ENCODE measurements at regions not wholly inside any gene's neighbourhood (a gene's known extent, or its start where the extent isn't known, plus 50 kb on each side); places are given as distances from the start of the nearest gene placed in this dataset.

DNA sequence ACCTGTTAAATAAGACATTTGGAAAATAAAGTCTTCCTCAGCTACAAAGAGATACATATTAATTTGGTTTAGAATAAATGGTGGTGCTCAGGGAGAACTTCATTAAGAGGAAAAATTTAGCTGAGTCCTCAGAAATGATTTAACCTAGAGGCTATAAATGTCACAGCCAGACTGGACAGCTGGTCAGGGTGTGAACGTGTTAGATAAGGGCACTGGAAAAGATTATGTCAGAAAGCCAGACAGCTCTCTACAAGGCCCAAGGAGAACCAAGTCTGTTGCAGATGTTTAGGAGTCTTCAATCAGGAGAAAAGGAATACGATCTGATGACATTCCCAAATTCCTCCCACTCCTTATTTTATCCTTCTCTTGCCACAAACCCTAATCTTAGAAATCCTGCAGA, 265.2 kb downstream of the MAT2B start:
- H3K27ac ChIP-seq, result no peak overlapping the region
- TF ChIP-seq, protein P1, sequence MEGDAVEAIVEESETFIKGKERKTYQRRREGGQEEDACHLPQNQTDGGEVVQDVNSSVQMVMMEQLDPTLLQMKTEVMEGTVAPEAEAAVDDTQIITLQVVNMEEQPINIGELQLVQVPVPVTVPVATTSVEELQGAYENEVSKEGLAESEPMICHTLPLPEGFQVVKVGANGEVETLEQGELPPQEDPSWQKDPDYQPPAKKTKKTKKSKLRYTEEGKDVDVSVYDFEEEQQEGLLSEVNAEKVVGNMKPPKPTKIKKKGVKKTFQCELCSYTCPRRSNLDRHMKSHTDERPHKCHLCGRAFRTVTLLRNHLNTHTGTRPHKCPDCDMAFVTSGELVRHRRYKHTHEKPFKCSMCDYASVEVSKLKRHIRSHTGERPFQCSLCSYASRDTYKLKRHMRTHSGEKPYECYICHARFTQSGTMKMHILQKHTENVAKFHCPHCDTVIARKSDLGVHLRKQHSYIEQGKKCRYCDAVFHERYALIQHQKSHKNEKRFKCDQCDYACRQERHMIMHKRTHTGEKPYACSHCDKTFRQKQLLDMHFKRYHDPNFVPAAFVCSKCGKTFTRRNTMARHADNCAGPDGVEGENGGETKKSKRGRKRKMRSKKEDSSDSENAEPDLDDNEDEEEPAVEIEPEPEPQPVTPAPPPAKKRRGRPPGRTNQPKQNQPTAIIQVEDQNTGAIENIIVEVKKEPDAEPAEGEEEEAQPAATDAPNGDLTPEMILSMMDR (IDR thresholded peaks at IDR 0.05), result no peak
- no peak for DNase-seq (ENCODE audit: low spot score)
- no peak overlapping the region for H3K4me3 ChIP-seq

DNA sequence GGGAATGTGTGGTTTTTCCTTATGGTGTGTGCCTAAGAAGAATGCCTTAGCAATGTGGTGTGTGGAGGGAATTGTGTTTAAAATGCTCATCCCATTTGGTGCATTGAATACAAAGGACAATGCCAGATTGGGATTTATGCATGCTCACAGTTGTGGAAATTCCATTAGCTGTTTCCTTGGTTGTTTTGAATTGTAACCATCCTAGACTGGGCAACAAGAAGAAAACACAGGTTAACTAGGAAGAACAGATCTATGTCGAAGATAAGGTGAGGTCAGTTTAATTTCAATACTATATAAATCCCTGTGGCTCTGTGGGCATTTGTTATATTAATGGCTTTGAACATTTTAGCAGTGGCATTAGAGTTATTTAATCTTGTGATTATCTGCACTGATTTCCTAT, 266.8 kb downstream of the MAT2B start:
- DNase-seq (ENCODE audit: low spot score), result no peak
- no peak overlapping the region for H3K4me3 ChIP-seq
- TF ChIP-seq, protein P1 (IDR thresholded peaks at IDR 0.05), result no peak
- H3K27ac ChIP-seq, result no peak overlapping the region

DNA sequence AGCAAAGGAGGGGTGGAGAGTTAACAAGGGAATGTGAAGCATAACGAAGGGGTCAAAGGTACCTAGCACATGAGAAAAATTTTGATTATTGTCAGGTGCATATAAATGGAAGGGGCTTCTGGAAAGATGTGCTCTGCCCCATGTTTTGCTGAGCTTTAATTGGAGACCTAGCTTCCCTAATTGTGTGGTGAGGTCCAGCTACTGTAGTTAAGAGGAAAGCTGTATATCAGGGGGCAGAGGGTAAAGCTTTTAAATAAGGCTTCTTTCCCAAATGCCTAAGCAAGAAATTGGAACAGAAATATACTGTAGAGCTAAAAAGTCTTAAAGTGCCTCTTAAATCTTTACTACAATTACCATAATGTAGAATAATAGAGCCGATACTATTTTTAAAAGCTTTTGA, 267.2 kb downstream of the MAT2B start:
- no peak for DNase-seq (ENCODE audit: low spot score)
- TF ChIP-seq, protein P1 (IDR thresholded peaks at IDR 0.05), result no peak
- Histone ChIP-seq H3K27ac (no peak overlapping the region), H3K4me3 (no peak overlapping the region)

DNA sequence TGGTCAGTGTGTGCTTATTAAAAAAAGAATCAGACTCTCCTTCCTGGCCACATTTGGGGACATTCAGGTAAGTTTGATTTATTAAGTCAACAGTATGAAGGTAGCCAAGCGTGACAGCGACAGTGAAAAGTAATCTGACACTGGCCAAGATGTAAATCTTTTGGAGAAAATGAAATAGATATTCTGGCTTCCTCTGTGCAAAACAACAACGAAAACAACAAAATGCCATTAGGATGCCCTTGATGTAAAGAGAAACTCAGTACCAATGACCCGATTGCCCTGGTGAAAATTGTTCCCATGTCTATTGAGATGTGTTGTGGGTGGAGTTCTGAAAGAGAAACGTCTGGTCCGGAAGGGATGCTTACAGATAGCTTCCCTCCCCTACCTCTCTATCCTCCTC, 267.8 kb downstream of the MAT2B start:
- no peak overlapping the region for H3K27ac ChIP-seq
- DNase-seq (ENCODE audit: low spot score), result no peak
- H3K4me3 ChIP-seq, result no peak overlapping the region
- TF ChIP-seq, protein P1 (IDR thresholded peaks at IDR 0.05), result no peak

DNA sequence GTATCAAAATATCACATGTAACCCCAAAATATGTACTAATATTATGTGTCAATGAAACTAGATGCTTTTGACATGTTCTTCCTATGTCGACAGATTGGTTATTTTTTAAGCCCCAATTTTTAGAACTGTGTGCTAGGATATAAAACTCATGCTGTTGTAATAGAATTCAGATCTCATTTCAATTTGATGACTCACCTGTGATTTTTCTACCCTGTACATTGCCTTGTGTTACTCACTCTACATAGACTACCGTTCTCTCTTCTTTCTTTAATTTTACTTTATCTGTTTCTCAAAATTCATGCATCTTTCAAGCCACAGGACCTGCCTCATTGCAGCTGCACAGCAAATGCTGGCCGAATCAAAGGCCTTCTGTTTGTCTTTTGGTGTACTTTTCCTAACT, 284.5 kb downstream of the MAT2B start:
- Histone ChIP-seq H3K27ac (no peak overlapping the region), H3K4me3 (no peak overlapping the region)
- TF ChIP-seq, protein P1 (IDR thresholded peaks at IDR 0.05), result no peak

DNA sequence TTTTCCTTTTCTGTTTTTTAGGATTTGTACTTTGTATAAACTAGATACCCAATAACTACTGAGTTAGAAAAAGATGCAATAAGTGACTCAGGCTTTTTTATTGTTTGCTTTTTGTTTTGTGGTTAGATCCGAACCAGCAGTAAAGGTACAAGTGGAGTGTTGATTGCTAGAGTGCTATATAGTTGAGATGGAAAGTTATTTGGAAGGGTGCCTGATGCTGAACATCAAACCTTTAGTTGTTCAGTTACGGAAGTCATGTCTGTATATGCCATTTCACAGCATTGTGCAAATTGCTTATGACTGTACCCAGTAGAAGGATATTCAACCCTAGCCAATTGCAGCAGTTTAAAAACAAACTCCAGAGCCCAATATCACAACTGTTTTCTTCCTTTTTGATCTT, 285.1 kb downstream of the MAT2B start:
- TF ChIP-seq, protein P1 (IDR thresholded peaks at IDR 0.05), result no peak
- H3K4me3 ChIP-seq, result no peak overlapping the region

More for the DNA sequence above, 284.5 kb downstream of the MAT2B start:
- DNase-seq (ENCODE audit: low spot score), result no peak

DNA sequence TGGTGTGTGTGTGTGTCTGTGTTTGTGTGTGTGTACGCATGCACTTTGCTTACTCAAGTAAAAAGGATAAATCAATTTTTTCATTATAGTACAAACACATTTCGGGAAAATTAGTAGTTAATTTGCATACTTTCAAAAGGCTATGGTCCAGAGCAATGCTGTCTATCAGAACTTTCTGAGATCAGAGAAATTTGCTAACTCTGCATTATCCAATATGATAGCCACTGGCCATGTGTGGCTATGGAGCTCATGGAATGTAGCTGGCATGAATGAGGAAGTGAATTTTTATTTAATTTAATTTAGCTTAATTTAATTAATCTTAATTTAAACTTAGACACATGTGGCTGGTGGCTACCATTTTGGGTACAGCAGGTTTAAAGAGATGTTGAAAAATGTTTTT, 289.6 kb downstream of the MAT2B start:
- H3K4me3 ChIP-seq, result no peak overlapping the region
- H3K27ac ChIP-seq, result no peak overlapping the region
- TF ChIP-seq, protein P1 (IDR thresholded peaks at IDR 0.05), result no peak
- no peak for DNase-seq (ENCODE audit: low spot score)

More for the DNA sequence above, 285.1 kb downstream of the MAT2B start:
- DNase-seq (ENCODE audit: low spot score), result no peak
- no peak overlapping the region for H3K27ac ChIP-seq
